ENCODE measurements at regions not wholly inside any gene's neighbourhood (a gene's known extent, or its start where the extent isn't known, plus 50 kb on each side); places are given as distances from the start of the nearest gene placed in this dataset.

DNA sequence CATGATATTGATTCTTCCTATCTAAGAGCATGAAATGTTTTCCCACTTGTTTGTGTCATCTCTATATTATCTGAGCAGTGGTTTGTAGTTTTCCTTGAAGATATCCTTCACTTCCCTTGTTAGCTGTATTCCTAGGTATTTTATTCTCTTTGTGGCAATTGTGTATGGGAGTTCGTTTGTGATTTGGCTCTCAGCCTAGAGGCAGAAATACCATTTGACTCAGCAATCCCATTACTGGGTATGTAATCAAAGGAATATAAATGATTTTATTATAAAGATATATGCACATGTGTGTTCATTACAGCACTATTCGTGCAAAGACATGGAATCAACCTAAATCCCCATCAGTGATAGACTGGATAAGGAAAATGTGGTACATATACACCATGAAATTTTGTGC lies 172.7 kb upstream of the IL15 start:
- peaks cover 0 to 2% (median 0%) of the 10 kb centered on the region in 4 donors for H3K4me1 ChIP-seq (ENCODE audit: control insufficient read depth in 4 of 4, insufficient read depth in 4 of 4, low read length in 3 of 4)

DNA sequence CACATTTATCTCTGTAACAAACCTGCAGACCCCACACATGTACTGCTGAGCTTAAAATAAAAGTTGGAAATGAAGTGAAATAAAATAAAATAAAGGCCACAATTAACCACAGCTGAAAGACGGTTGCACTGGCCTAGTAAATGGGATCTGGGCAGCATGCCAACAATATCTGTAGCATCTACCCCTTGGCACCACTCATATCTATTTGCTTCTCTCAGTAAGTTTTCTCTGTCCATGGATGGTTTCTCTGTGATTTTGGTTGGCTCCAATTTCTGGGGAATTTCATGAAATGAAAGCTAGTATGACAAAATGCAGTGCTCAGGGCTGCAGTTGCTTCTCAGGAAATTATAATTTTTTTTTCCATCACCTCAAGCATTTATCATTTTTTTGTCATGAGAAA lies 172.0 kb upstream of the IL15 start:
- 69% methylated on average over 1 of the region's 1 CpG for WGBS
- TF ChIP-seq SP1 (IDR thresholded peaks at IDR 0.05) = no peak
- TF ChIP-seq HNF4G (IDR thresholded peaks at IDR 0.05) = no peak
- TF ChIP-seq, protein P1, sequence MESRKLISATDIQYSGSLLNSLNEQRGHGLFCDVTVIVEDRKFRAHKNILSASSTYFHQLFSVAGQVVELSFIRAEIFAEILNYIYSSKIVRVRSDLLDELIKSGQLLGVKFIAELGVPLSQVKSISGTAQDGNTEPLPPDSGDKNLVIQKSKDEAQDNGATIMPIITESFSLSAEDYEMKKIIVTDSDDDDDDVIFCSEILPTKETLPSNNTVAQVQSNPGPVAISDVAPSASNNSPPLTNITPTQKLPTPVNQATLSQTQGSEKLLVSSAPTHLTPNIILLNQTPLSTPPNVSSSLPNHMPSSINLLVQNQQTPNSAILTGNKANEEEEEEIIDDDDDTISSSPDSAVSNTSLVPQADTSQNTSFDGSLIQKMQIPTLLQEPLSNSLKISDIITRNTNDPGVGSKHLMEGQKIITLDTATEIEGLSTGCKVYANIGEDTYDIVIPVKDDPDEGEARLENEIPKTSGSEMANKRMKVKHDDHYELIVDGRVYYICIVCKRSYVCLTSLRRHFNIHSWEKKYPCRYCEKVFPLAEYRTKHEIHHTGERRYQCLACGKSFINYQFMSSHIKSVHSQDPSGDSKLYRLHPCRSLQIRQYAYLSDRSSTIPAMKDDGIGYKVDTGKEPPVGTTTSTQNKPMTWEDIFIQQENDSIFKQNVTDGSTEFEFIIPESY (IDR thresholded peaks at IDR 0.05) = no peak
- TF ChIP-seq HNF4A (conservative IDR thresholded peaks at IDR 0.05) = no peak
- TF ChIP-seq, protein P2, sequence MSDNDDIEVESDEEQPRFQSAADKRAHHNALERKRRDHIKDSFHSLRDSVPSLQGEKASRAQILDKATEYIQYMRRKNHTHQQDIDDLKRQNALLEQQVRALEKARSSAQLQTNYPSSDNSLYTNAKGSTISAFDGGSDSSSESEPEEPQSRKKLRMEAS (IDR thresholded peaks at IDR 0.05) = no peak
- no peak for TF ChIP-seq JUND (IDR thresholded peaks at IDR 0.05)
- TF ChIP-seq, protein P3, sequence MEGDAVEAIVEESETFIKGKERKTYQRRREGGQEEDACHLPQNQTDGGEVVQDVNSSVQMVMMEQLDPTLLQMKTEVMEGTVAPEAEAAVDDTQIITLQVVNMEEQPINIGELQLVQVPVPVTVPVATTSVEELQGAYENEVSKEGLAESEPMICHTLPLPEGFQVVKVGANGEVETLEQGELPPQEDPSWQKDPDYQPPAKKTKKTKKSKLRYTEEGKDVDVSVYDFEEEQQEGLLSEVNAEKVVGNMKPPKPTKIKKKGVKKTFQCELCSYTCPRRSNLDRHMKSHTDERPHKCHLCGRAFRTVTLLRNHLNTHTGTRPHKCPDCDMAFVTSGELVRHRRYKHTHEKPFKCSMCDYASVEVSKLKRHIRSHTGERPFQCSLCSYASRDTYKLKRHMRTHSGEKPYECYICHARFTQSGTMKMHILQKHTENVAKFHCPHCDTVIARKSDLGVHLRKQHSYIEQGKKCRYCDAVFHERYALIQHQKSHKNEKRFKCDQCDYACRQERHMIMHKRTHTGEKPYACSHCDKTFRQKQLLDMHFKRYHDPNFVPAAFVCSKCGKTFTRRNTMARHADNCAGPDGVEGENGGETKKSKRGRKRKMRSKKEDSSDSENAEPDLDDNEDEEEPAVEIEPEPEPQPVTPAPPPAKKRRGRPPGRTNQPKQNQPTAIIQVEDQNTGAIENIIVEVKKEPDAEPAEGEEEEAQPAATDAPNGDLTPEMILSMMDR (IDR thresholded peaks at IDR 0.05; ENCODE audit: low read depth, low read length, missing input control) = no peak
- no peak for TF ChIP-seq NR2F2 (IDR thresholded peaks at IDR 0.05)
- no peak for TF ChIP-seq TAF1 (conservative IDR thresholded peaks at IDR 0.05)
- TF ChIP-seq FOXA1 (IDR thresholded peaks at IDR 0.05) = no peak
- H3K9me3 ChIP-seq (ENCODE audit: control insufficient read depth in 4 of 4, low read length in 3 of 4) = no peaks in the 10 kb centered on the region
- DNase-seq (ENCODE audit: low spot score) = no peak
- no peak overlapping the region for H3K4me3 ChIP-seq (ENCODE audit: low read depth in 1 of 3, low read length in 3 of 3)
- no peak overlapping the region for H3K9ac ChIP-seq (ENCODE audit: low read depth in 1 of 2, low read length in 2 of 2)
- H3K27me3 ChIP-seq (ENCODE audit: control insufficient read depth in 4 of 4, insufficient read depth in 4 of 4, low read length in 3 of 4) = no peaks in the 10 kb centered on the region
- H3K4me1 ChIP-seq (ENCODE audit: control insufficient read depth in 4 of 4, insufficient read depth in 4 of 4, low read length in 3 of 4) = peaks cover 0 to 2% (median 0%) of the 10 kb centered on the region in 4 donors
- H3K27ac ChIP-seq (ENCODE audit: low read depth in 1 of 2, low read length in 2 of 2) = no peak overlapping the region
- no peaks in the 10 kb centered on the region for H3K36me3 ChIP-seq (ENCODE audit: control insufficient read depth in 4 of 4, insufficient read depth in 3 of 4, low read depth in 1 of 4, low read length in 3 of 4)

More for the DNA sequence above, 172.7 kb upstream of the IL15 start:
- no peak overlapping the region for H3K27ac ChIP-seq (ENCODE audit: low read depth in 1 of 2, low read length in 2 of 2)
- WGBS = 70% methylated on average over 2 of the region's 2 CpGs
- no peaks in the 10 kb centered on the region for H3K27me3 ChIP-seq (ENCODE audit: control insufficient read depth in 4 of 4, insufficient read depth in 4 of 4, low read length in 3 of 4)
- no peak overlapping the region for H3K4me3 ChIP-seq (ENCODE audit: low read depth in 1 of 3, low read length in 3 of 3)
- TF ChIP-seq NR2F2 (IDR thresholded peaks at IDR 0.05) (no peak), JUND (IDR thresholded peaks at IDR 0.05) (no peak), YY1 (IDR thresholded peaks at IDR 0.05) (no peak), RXRA (IDR thresholded peaks at IDR 0.05) (no peak), TAF1 (conservative IDR thresholded peaks at IDR 0.05) (no peak), FOXA2 (IDR thresholded peaks at IDR 0.05) (no peak), FOXA1 (IDR thresholded peaks at IDR 0.05) (no peak), RAD21 (IDR thresholded peaks at IDR 0.05) (no peak), SP1 (IDR thresholded peaks at IDR 0.05) (no peak), HNF4A (conservative IDR thresholded peaks at IDR 0.05) (no peak), GABPA (IDR thresholded peaks at IDR 0.05 in 1 of 2, conservative IDR thresholded peaks at IDR 0.05 in 1 of 2) (no peak), HNF4G (IDR thresholded peaks at IDR 0.05) (no peak)
- TF ChIP-seq, protein P4, sequence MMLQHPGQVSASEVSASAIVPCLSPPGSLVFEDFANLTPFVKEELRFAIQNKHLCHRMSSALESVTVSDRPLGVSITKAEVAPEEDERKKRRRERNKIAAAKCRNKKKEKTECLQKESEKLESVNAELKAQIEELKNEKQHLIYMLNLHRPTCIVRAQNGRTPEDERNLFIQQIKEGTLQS (IDR thresholded peaks at IDR 0.05) = no peak
- TF ChIP-seq, protein P1 (IDR thresholded peaks at IDR 0.05) = no peak
- TF ChIP-seq, protein P3 (IDR thresholded peaks at IDR 0.05; ENCODE audit: low read depth, low read length, missing input control) = no peak
- TF ChIP-seq, protein P2 (IDR thresholded peaks at IDR 0.05) = no peak
- DNase-seq (ENCODE audit: low spot score) = no peak
- H3K9ac ChIP-seq (ENCODE audit: low read depth in 1 of 2, low read length in 2 of 2) = no peak overlapping the region
- no peaks in the 10 kb centered on the region for H3K36me3 ChIP-seq (ENCODE audit: control insufficient read depth in 4 of 4, insufficient read depth in 3 of 4, low read depth in 1 of 4, low read length in 3 of 4)
- H3K9me3 ChIP-seq (ENCODE audit: control insufficient read depth in 4 of 4, low read length in 3 of 4) = no peaks in the 10 kb centered on the region
